ENCODE measurements at regions not wholly inside any gene's neighbourhood (a gene's known extent, or its start where the extent isn't known, plus 50 kb on each side); places are given as distances from the start of the nearest gene placed in this dataset.

DNA sequence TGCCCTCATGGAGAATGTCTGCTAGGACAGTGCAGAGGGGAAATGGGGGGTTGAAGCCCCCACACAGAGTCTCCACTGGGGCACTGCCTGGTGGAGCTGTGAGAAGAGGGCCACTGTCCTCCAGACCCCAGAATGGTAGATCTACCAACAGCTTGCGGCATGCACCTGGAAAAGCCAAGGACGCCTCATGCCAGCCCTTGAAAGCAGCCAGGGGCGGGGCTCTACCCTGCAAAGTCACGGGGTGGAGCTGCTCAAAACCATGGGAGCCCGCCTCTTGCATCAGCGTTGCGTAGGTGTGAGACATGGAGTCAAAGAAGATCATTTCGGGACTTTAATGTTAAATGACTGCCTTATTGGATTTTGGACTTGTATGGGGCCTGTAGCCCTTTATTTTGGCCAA, 157.6 kb downstream of the DSEL start:
- Histone ChIP-seq H3K79me2 (ENCODE audit: insufficient read depth, low read length) (no peaks in the 10 kb centered on the region), H2BK15ac (ENCODE audit: low read depth, low read length) (no peak overlapping the region)

More for the DNA sequence above, 157.6 kb downstream of the DSEL start:
- H3K27ac ChIP-seq (ENCODE audit: insufficient read length, low read depth, low read length) = no peak overlapping the region
- no peak overlapping the region for H3K4me3 Mint-ChIP-seq
- no peak overlapping the region for H3K23ac ChIP-seq (ENCODE audit: insufficient read length, low read depth, low read length)
- H3K4ac ChIP-seq (ENCODE audit: low read depth, low read length) = no peak overlapping the region
- no peak overlapping the region for H2BK20ac ChIP-seq (ENCODE audit: low read depth, low read length, poor library complexity, severe bottlenecking)
- no peak overlapping the region for H4K91ac ChIP-seq (ENCODE audit: insufficient read length, low read depth, low read length)
- no peak overlapping the region for H3T11ph ChIP-seq (ENCODE audit: low read length)
- H2BK5ac ChIP-seq (ENCODE audit: insufficient read length, low read length) = no peak overlapping the region
- no peaks in the 10 kb centered on the region for H3K4me1 Mint-ChIP-seq
- DNase-seq = no peak
- peaks cover 3% of the 10 kb centered on the region in 2 experiments; a peak in 2 of 5 replicates for H3K9me3 Mint-ChIP-seq
- H3K9me3 ChIP-seq (ENCODE audit: control insufficient read depth, low read depth, low read length) = no peaks in the 10 kb centered on the region
- no peak overlapping the region for H3K27ac Mint-ChIP-seq
- H4K8ac ChIP-seq (replicated peaks; ENCODE audit: insufficient read length, low read depth, low read length) = no peak overlapping the region
- H3K27me3 ChIP-seq (ENCODE audit: insufficient read depth, low read length) = no peaks in the 10 kb centered on the region
- WGBS (ENCODE audit: extremely low coverage, insufficient read length, low lambda C conversion rate) = no CpG with 5 or more reads among the region's 8 CpGs
- H2AK5ac ChIP-seq (ENCODE audit: insufficient read length, low read length) = no peak overlapping the region
- H3K79me1 ChIP-seq (ENCODE audit: insufficient read depth, low read depth, low read length, poor library complexity, severe bottlenecking) = no peaks in the 10 kb centered on the region
- no peak overlapping the region for H3K18ac ChIP-seq (ENCODE audit: insufficient read length, low read depth, low read length)
- no peak overlapping the region for H2BK12ac ChIP-seq (ENCODE audit: insufficient read length, low read depth, low read length)
- H3K4me1 ChIP-seq (ENCODE audit: insufficient read depth, low read length) = no peaks in the 10 kb centered on the region
- H4K5ac ChIP-seq (ENCODE audit: insufficient read length, low read depth, low read length) = no peak overlapping the region
- no peak overlapping the region for H3K56ac ChIP-seq (ENCODE audit: insufficient read length, low read depth, low read length)
- no peaks in the 10 kb centered on the region for H3K23me2 ChIP-seq (ENCODE audit: insufficient read length, low read depth, low read length, poor library complexity, severe bottlenecking)
- TF ChIP-seq, protein P1, sequence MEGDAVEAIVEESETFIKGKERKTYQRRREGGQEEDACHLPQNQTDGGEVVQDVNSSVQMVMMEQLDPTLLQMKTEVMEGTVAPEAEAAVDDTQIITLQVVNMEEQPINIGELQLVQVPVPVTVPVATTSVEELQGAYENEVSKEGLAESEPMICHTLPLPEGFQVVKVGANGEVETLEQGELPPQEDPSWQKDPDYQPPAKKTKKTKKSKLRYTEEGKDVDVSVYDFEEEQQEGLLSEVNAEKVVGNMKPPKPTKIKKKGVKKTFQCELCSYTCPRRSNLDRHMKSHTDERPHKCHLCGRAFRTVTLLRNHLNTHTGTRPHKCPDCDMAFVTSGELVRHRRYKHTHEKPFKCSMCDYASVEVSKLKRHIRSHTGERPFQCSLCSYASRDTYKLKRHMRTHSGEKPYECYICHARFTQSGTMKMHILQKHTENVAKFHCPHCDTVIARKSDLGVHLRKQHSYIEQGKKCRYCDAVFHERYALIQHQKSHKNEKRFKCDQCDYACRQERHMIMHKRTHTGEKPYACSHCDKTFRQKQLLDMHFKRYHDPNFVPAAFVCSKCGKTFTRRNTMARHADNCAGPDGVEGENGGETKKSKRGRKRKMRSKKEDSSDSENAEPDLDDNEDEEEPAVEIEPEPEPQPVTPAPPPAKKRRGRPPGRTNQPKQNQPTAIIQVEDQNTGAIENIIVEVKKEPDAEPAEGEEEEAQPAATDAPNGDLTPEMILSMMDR (conservative IDR thresholded peaks at IDR 0.05) = no peak
- no peak overlapping the region for H2BK120ac ChIP-seq (ENCODE audit: low read depth, low read length, poor library complexity, severe bottlenecking)
- H3K14ac ChIP-seq (ENCODE audit: insufficient read depth, low read length) = no peak overlapping the region
- H2AFZ ChIP-seq (ENCODE audit: low read length) = no peak overlapping the region
- H4K20me1 ChIP-seq (ENCODE audit: control insufficient read depth, insufficient read depth, insufficient read length) = no peaks in the 10 kb centered on the region
- no peak overlapping the region for H3K4me2 ChIP-seq (ENCODE audit: insufficient read depth, insufficient read length, low read length)
- H3K36me3 Mint-ChIP-seq (ENCODE audit: insufficient read depth in 1 of 3, low read depth in 3 of 3) = peaks cover 0 to 4% (median 3%) of the 10 kb centered on the region in 3 experiments; a peak in 4 of 7 replicates
- no peak overlapping the region for H3K9ac ChIP-seq (ENCODE audit: extremely low read depth, insufficient read length, low read length)
- no peaks in the 10 kb centered on the region for H3K27me3 Mint-ChIP-seq (ENCODE audit: low read depth)
